Ovary (tissue), 3 donors: ENCODE measurements at regions not wholly inside any gene's neighbourhood (a gene's known extent, or its start where the extent isn't known, plus 50 kb on each side); places are given as distances from the start of the nearest gene placed in this dataset.

Source experiments
- POLR2A ChIP-seq: fragments of 450-650 bp; IDR thresholded peaks from one replicate; pipeline ENCODE4 v1.6.1; 2017; ENCODE audit warnings: antibody characterized with exemption, mild to moderate bottlenecking, moderate library complexity
- TF ChIP-seq, protein P1 (sequence below), 3 donors: fragments of 450-650 bp in 2 of 3; fragments of 200-600 bp in 1 of 3; IDR thresholded peaks; one replicate each; pipeline versions ENCODE4 v1.5.1 to v1.8.0; 2016 to 2022; ENCODE audit warnings: antibody characterized with exemption in 3 of 3, mild to moderate bottlenecking in 1 of 3
- donor health status: DM: no; HTN: no; CAD: no.

- TF ChIP-seq POLR2A = no peak
- TF ChIP-seq, protein P1, sequence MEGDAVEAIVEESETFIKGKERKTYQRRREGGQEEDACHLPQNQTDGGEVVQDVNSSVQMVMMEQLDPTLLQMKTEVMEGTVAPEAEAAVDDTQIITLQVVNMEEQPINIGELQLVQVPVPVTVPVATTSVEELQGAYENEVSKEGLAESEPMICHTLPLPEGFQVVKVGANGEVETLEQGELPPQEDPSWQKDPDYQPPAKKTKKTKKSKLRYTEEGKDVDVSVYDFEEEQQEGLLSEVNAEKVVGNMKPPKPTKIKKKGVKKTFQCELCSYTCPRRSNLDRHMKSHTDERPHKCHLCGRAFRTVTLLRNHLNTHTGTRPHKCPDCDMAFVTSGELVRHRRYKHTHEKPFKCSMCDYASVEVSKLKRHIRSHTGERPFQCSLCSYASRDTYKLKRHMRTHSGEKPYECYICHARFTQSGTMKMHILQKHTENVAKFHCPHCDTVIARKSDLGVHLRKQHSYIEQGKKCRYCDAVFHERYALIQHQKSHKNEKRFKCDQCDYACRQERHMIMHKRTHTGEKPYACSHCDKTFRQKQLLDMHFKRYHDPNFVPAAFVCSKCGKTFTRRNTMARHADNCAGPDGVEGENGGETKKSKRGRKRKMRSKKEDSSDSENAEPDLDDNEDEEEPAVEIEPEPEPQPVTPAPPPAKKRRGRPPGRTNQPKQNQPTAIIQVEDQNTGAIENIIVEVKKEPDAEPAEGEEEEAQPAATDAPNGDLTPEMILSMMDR (IDR thresholded peaks at IDR 0.05) = no peak
Measured at GRCh38 chr16:85261657-85262557, 149.6 kb upstream of the CIBAR2 start.
